Subcutaneous abdominal adipose tissue (tissue), 5 donors: ENCODE measurements at regions not wholly inside any gene's neighbourhood (a gene's known extent, or its start where the extent isn't known, plus 50 kb on each side); places are given as distances from the start of the nearest gene placed in this dataset.
"Not testable (repeated sequence)": the region's sequence is repeated elsewhere in the genome, so short reads cannot be mapped to it uniquely, and the experiment has no call there.

Experiments used
- H3K27ac ChIP-seq: one replicate; pipeline ENCODE4 v1.7.0; 2013; ENCODE audit warnings: low read depth, mild to moderate bottlenecking, inconsistent platforms, low read length, moderate library complexity
- H3K27me3 ChIP-seq, 5 donors: one replicate each; pipeline ENCODE4 v1.7.0; 2013; ENCODE audit warnings: low read length in 5 of 5, inconsistent platforms in 1 of 5; ENCODE audit not compliant: control insufficient read depth in 5 of 5, insufficient read depth in 4 of 5
- H3K36me3 ChIP-seq, 5 donors: one replicate each; pipeline ENCODE4 v1.7.0; 2013; ENCODE audit warnings: low read length in 5 of 5; ENCODE audit not compliant: control insufficient read depth in 5 of 5, insufficient read depth in 5 of 5
- H3K4me1 ChIP-seq, 5 donors: one replicate each; pipeline ENCODE4 v1.7.0; 2013; ENCODE audit warnings: low read length in 5 of 5, mild to moderate bottlenecking in 3 of 5, moderate library complexity in 1 of 5; ENCODE audit not compliant: control insufficient read depth in 5 of 5, insufficient read depth in 5 of 5
- H3K4me3 ChIP-seq, 5 donors: one replicate each; pipeline ENCODE4 v1.7.0; 2013; ENCODE audit warnings: low read length in 5 of 5, low read depth in 1 of 5
- H3K9ac ChIP-seq, 5 donors: one replicate each; pipeline ENCODE4 v1.7.0; 2013; ENCODE audit warnings: low read length in 5 of 5, mild to moderate bottlenecking in 4 of 5, moderate library complexity in 3 of 5
- H3K9me3 ChIP-seq, 5 donors: one replicate each; pipeline ENCODE4 v1.7.0; 2013; ENCODE audit warnings: low read length in 5 of 5; ENCODE audit not compliant: control insufficient read depth in 5 of 5
- donor health status: healthy.
- donor health status: healthy.
- donor health status: healthy.
- donor health status: healthy.
- donor health status: healthy.

- not testable (repeated sequence) for H3K4me3 ChIP-seq, H3K27ac ChIP-seq, H3K27me3 ChIP-seq, H3K36me3 ChIP-seq, H3K9me3 ChIP-seq, H3K4me1 ChIP-seq, H3K9ac ChIP-seq
These were observed 83.2 kb upstream of the ARID5B start for GRCh38 chr10:61818251-61818650.

- Histone ChIP-seq H3K4me3 (no peak overlapping the region), H3K36me3 (no peaks in the 10 kb centered on the region), H3K9ac (no peak overlapping the region), H3K9me3 (no peaks in the 10 kb centered on the region), H3K27ac (no peak overlapping the region), H3K4me1 (no peaks in the 10 kb centered on the region), H3K27me3 (no peaks in the 10 kb centered on the region)
These were observed 82.3 kb upstream of the ARID5B start for GRCh38 chr10:61819208-61819607.

GRCh38 chr10:61821153-61821552, 80.3 kb upstream of the ARID5B start:
- Histone ChIP-seq H3K27ac (no peak overlapping the region), H3K4me1 (no peaks in the 10 kb centered on the region), H3K9ac (no peak overlapping the region), H3K4me3 (no peak overlapping the region), H3K27me3 (no peaks in the 10 kb centered on the region), H3K9me3 (no peaks in the 10 kb centered on the region), H3K36me3 (no peaks in the 10 kb centered on the region)

GRCh38 chr10:61821693-61822092, 79.8 kb upstream of the ARID5B start:
- H3K4me3 ChIP-seq = no peak overlapping the region
- no peak overlapping the region for H3K27ac ChIP-seq
- no peaks in the 10 kb centered on the region for H3K4me1 ChIP-seq
- no peak overlapping the region for H3K9ac ChIP-seq
- no peaks in the 10 kb centered on the region for H3K36me3 ChIP-seq
- no peaks in the 10 kb centered on the region for H3K27me3 ChIP-seq
- no peaks in the 10 kb centered on the region for H3K9me3 ChIP-seq

GRCh38 chr10:61822096-61822495, 79.4 kb upstream of the ARID5B start:
- no peak overlapping the region for H3K9ac ChIP-seq
- no peaks in the 10 kb centered on the region for H3K9me3 ChIP-seq
- H3K4me1 ChIP-seq = no peaks in the 10 kb centered on the region
- H3K4me3 ChIP-seq = no peak overlapping the region
- no peaks in the 10 kb centered on the region for H3K27me3 ChIP-seq
- H3K36me3 ChIP-seq = no peaks in the 10 kb centered on the region
- H3K27ac ChIP-seq = no peak overlapping the region

GRCh38 chr10:61822781-61823230, 78.7 kb upstream of the ARID5B start:
- no peaks in the 10 kb centered on the region for H3K4me1 ChIP-seq
- H3K27ac ChIP-seq = no peak overlapping the region
- no peak overlapping the region for H3K9ac ChIP-seq
- no peaks in the 10 kb centered on the region for H3K36me3 ChIP-seq
- no peaks in the 10 kb centered on the region for H3K27me3 ChIP-seq
- H3K9me3 ChIP-seq = no peaks in the 10 kb centered on the region
- H3K4me3 ChIP-seq = no peak overlapping the region

GRCh38 chr10:61825001-61825400, 76.5 kb upstream of the ARID5B start:
- no peaks in the 10 kb centered on the region for H3K36me3 ChIP-seq
- H3K27me3 ChIP-seq = no peaks in the 10 kb centered on the region
- H3K4me1 ChIP-seq = peaks cover 0 to 3% (median 2%) of the 10 kb centered on the region in 5 donors
- no peaks in the 10 kb centered on the region for H3K9me3 ChIP-seq
- no peak overlapping the region for H3K9ac ChIP-seq
- H3K4me3 ChIP-seq = no peak overlapping the region
- no peak overlapping the region for H3K27ac ChIP-seq

- H3K27me3 ChIP-seq = no peaks in the 10 kb centered on the region
- H3K4me1 ChIP-seq = peaks cover 0 to 9% (median 6%) of the 10 kb centered on the region in 5 donors
- no peak overlapping the region for H3K4me3 ChIP-seq
- no peak overlapping the region for H3K27ac ChIP-seq
- H3K9ac ChIP-seq = no peak overlapping the region
- H3K36me3 ChIP-seq = no peaks in the 10 kb centered on the region
- H3K9me3 ChIP-seq = no peaks in the 10 kb centered on the region
These were observed 75.9 kb upstream of the ARID5B start for GRCh38 chr10:61825628-61826027.

- Histone ChIP-seq H3K4me1 (peaks cover 0 to 13% (median 6%) of the 10 kb centered on the region in 5 donors), H3K36me3 (no peaks in the 10 kb centered on the region), H3K4me3 (no peak overlapping the region), H3K27me3 (no peaks in the 10 kb centered on the region), H3K9ac (no peak overlapping the region), H3K27ac (no peak overlapping the region), H3K9me3 (peaks cover 0 to 5% (median 0%) of the 10 kb centered on the region in 5 donors)
These were observed 73.5 kb upstream of the ARID5B start for GRCh38 chr10:61828034-61828433.

GRCh38 chr10:61828788-61829187, 72.7 kb upstream of the ARID5B start:
- Histone ChIP-seq H3K36me3 (no peaks in the 10 kb centered on the region), H3K4me1 (peaks cover 0 to 13% (median 6%) of the 10 kb centered on the region in 5 donors), H3K9ac (no peak overlapping the region), H3K9me3 (peaks cover 0 to 5% (median 0%) of the 10 kb centered on the region in 5 donors), H3K27me3 (no peaks in the 10 kb centered on the region), H3K4me3 (no peak overlapping the region), H3K27ac (no peak overlapping the region)
